ENCODE measurements at regions not wholly inside any gene's neighbourhood (a gene's known extent, or its start where the extent isn't known, plus 50 kb on each side); places are given as distances from the start of the nearest gene placed in this dataset.
"Not testable (repeated sequence)": the region's sequence is repeated elsewhere in the genome, so short reads cannot be mapped to it uniquely, and the experiment has no call there.

- FAIRE-seq: no peak
Measured at GRCh38 chr7:85392789-85393188, 205.9 kb upstream of the SEMA3D start.

- no peak for FAIRE-seq
Measured at GRCh38 chr7:85392326-85392725, 205.5 kb upstream of the SEMA3D start.

- FAIRE-seq: no peak
Measured at GRCh38 chr7:85386460-85386859, 199.6 kb upstream of the SEMA3D start.

GRCh38 chr7:85384392-85384791, 197.5 kb upstream of the SEMA3D start:
- no peak for FAIRE-seq

GRCh38 chr7:85381212-85381611, 194.4 kb upstream of the SEMA3D start:
- no peak for FAIRE-seq

- no peak for FAIRE-seq
Measured at GRCh38 chr7:85376589-85376988, 189.7 kb upstream of the SEMA3D start.

GRCh38 chr7:85356916-85357315, 170.1 kb upstream of the SEMA3D start:
- no peak for FAIRE-seq

GRCh38 chr7:85343484-85343883, 156.6 kb upstream of the SEMA3D start:
- no peak for FAIRE-seq

GRCh38 chr7:85342781-85343180, 155.9 kb upstream of the SEMA3D start:
- FAIRE-seq: no peak

- FAIRE-seq: no peak
Measured at GRCh38 chr7:85341973-85342372, 155.1 kb upstream of the SEMA3D start.

- no peak for FAIRE-seq
Measured at GRCh38 chr7:85341121-85341520, 154.3 kb upstream of the SEMA3D start.

- FAIRE-seq: no peak
Measured at GRCh38 chr7:85336086-85336485, 149.2 kb upstream of the SEMA3D start.

GRCh38 chr7:85335113-85335512, 148.3 kb upstream of the SEMA3D start:
- FAIRE-seq: not testable (repeated sequence)

- no peak for FAIRE-seq
Measured at GRCh38 chr7:85328456-85328998, 141.7 kb upstream of the SEMA3D start.

GRCh38 chr7:85324145-85324799, 137.4 kb upstream of the SEMA3D start:
- FAIRE-seq: no peak

GRCh38 chr7:85322252-85322651, 135.4 kb upstream of the SEMA3D start:
- no peak for FAIRE-seq

- FAIRE-seq: no peak
Measured at GRCh38 chr7:85320699-85321476, 134.0 kb upstream of the SEMA3D start.

- FAIRE-seq: no peak
Measured at GRCh38 chr7:85316489-85316888, 129.6 kb upstream of the SEMA3D start.

- FAIRE-seq: no peak
Measured at GRCh38 chr7:85310301-85310700, 123.4 kb upstream of the SEMA3D start.

- FAIRE-seq: no peak
Measured at GRCh38 chr7:85306115-85306514, 119.3 kb upstream of the SEMA3D start.

GRCh38 chr7:85294176-85294575, 107.3 kb upstream of the SEMA3D start:
- no peak for FAIRE-seq

- FAIRE-seq: no peak
Measured at GRCh38 chr7:85292908-85293576, 106.2 kb upstream of the SEMA3D start.

GRCh38 chr7:85290269-85290668, 103.4 kb upstream of the SEMA3D start:
- no peak for FAIRE-seq

- FAIRE-seq: no peak
Measured at GRCh38 chr7:85289279-85289678, 102.4 kb upstream of the SEMA3D start.

All from A204.1 (cell line).